GM18907 (cell line): ENCODE measurements at regions not wholly inside any gene's neighbourhood (a gene's known extent, or its start where the extent isn't known, plus 50 kb on each side); places are given as distances from the start of the nearest gene placed in this dataset.
"Not testable (repeated sequence)": the region's sequence is repeated elsewhere in the genome, so short reads cannot be mapped to it uniquely, and the experiment has no call there.

Experiments
- ATAC-seq: cut with Tn5 transposase; IDR thresholded peaks from one replicate; pipeline ENCODE4 v1.9.1; 2021; ENCODE audit warnings: mild to moderate bottlenecking, moderate library complexity; ENCODE audit not compliant: unreplicated experiment

DNA sequence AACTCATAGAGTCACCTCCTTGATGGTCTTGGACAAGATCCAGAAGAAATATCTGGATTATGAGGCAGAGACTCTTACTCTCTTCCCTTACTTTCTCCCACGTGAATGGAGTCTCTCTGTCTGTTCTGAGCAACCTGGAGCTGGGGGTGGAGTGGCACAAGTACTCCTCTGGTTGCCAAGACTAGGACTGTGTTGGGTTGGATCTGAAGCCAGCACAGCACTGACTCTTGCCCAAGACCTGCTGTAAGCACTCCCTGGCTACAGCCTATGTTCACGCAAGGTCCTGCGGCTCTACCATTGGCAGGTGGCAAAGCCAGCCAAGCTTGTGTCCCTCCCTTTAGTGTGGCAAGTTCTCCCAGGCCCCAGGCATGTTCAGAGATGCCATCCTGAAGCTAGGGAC lies 488.2 kb upstream of the NRG3 start:
- ATAC-seq = no peak

DNA sequence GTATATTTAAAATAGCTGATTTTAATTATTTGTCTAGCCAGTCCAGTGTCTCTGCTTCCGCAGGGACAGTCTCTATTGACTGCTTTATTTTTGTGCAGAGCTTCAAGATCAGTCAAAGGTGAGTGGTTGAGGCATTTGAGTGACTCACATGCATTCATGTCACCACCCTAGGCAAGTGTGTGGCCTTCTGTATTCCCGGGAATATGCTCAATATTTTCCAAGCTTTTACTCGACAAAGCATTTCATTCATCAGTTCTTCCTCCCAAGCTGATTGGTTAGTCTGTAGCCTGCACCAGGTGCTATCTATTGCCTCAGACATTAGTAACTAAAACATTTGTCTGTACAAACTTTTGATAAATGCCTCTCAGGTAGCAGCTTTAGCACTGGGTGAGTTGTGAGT lies 471.5 kb upstream of the NRG3 start:
- ATAC-seq = no peak

DNA sequence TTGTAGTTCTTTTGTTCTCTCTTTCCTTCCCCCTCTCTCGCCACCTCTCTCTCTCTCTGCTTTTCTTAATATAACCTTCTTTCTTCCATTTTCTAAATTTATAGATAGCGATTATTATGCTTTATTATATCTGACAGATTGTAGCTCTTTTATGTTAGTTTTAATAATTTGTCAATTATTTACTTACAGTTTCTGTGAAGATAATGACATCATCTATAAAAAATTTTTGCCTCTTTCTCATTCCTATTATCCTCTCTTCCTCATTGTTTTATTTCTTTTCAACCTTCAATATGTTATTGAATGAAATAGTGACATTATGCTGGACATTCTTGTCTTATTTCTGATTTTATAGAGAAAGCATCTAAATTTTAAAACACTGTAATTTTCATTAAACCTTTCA lies 469.6 kb upstream of the NRG3 start:
- ATAC-seq = no peak

DNA sequence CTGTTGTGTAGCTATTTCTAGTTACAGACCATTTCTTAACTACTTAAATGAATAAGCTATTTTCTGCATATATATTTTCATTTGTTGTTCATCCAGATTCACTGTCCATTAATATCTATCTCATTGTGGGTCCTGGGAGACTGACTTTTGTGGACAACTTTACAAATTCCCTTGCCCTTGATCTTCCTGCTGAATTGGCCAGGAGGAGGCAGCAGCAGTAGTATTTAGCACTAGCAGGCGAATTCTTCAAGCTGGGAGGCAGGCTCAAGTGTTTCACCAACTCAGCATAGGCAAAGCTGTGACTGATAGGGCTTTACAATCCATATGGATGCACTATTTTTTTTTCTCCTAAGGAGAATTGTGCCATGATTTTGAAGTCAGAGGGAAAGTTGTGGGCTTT lies 461.0 kb upstream of the NRG3 start:
- no peak for ATAC-seq

DNA sequence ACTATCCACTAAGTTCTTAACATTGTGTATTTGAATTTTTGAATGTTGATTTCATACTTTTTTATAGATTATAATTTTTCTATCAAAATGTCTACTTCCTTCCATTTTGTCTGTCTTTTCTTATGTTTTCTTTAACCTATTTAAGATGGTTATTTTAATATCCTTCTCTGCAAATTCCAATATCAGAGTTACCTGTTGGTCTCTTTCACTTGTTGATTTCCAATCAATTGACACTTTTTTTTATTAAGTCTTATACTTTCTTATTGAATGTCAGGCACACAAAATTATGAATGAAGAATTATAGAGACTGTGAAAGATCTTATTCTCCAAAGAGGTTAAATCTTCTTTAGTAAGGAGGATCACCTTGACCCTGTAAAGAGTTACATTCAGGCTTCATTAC lies 448.3 kb upstream of the NRG3 start:
- ATAC-seq = no peak

DNA sequence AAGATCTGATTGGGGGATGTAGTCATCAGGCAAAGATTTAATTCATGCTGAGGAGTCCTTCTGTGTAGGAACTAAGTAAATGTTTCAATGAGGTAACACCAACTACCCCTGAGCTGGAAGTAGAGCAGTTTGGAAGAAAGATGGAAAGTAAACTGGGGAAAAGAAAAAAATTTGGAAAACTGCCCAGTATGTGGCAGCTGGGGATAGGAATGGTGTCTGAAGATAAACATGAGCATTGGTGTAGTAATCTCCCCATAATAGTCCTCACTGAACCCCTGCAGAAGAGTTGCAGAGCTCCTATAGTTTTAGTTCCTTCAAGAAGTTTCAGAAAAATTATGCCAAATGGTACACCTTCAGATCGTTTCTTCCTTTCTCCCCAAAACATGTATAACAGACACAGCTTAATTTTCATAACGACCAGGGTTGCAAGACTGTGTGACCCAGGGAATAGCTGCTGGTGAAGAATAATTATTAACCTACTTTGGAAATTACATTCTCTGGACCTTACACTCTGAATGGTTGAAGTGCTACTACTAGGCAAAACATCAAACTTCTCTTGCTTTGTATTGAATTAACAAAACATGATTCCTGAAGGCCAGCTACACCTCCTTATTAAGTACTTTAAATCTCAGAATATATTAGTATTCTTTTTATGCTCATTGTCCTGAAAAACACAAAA lies 446.4 kb upstream of the NRG3 start:
- ATAC-seq = no peak

DNA sequence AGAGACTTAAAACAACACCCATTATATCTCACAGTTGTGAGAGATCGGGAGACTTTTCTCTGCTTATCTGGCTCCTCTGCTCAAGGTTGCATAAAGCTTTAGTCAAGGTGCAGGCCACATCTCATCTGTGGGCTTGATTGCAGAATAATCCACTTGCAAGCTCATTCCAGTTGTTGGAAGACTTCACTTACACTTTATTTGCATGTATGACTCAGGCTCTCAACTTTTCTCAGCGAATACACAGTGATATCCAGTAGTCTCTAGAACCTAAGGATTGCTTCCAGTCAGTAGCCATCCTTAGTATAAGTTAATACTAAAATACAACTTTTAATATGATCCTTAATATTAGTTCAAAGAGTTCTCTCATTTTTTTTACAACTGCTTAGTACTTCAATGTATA lies 435.5 kb upstream of the NRG3 start:
- no peak for ATAC-seq

DNA sequence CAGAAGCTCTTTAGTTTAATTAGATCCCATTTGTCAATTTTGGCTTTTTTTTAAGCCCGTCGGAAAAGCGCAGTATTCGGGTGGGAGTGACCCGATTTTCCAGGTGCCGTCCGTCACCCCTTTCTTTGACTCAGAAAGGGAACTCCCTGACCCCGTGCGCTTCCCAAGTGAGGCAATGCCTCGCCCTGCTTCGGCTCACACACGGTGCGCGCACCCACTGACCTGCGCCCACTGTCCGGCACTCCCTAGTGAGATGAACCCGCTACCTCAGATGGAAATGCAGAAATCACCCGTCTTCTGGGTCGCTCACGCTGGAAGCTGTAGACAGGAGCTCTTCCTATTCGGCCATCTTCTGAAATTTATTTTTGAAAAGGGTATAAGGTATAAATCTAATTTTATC lies 433.4 kb upstream of the NRG3 start:
- ATAC-seq = not testable (repeated sequence)

DNA sequence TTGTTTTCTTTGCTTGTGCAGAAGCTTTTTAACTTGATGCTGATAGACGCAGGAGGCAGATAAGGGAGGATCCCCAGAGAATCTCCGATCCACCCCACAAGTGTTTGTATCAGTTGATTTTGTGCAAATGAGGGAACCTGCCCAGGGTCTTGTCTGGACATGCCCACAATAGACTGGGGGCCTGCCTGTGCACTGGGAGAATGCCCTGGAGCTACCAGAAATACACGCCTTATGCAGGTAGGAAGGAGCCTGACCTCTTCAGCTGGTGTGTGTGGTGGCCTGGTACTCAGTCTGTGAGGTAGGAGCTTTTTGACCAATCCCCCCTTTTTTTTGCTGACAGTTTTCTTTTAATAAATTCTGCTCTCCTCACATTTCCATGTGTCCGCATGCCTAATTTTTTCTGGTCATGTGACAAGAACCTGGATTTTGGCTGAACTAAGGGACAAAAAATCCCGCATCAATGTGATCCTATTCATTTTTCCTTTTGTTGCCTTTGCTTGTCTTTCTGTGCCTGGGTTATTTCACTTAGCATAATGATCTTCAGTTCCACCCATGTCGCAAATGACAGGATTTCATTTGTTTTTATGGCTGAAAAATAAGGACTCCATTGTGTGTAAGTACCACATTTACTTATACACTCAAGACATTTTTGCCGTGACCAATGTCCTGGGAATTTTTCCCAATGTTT lies 430.6 kb upstream of the NRG3 start:
- ATAC-seq = no peak

DNA sequence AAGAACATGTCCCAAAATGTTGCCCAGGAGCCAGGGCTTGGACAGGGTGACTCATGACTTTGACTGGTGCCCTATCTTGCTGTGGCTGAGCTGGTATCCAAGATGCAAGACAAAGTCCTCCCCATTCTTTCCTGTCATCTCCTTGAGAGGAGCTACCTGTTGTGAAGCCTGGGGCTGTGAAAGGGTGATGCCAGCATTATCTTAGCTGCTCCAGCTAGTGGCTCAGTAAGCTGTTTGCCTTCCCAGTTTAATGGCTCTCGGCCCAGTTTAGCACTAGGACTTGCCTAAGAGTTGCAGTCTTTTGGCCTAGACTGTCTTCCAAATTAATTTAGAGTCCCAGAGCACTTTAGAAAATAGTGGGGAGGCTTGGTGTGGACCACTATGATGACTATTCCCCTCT lies 424.3 kb upstream of the NRG3 start:
- no peak for ATAC-seq

DNA sequence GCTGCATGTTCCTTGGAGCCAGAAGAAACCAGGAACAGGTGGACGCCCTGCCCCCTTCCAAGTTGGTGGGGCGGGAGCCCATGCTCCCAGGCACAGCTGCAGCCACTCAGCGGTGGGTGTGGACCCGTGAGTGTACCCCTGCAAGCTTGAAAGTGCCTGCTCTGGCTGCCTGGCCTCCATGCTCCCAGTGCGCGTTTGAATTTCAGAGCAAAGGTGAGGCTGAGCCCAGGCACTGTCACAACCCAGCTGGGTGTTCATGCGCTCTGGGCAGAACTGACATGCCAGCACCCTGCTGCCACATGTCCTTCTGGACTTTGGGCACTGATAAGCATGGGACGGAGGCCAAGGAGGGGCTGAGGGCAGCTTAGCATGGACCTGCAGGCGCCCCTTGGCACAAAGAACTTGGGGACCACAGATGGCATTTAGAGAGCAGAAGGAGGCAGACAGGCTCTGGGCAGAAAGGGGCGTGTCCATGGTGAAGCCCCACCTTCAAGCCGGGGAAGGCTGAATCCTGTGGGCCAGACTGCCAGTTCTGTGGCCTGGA lies 402.0 kb upstream of the NRG3 start:
- ATAC-seq = no peak

DNA sequence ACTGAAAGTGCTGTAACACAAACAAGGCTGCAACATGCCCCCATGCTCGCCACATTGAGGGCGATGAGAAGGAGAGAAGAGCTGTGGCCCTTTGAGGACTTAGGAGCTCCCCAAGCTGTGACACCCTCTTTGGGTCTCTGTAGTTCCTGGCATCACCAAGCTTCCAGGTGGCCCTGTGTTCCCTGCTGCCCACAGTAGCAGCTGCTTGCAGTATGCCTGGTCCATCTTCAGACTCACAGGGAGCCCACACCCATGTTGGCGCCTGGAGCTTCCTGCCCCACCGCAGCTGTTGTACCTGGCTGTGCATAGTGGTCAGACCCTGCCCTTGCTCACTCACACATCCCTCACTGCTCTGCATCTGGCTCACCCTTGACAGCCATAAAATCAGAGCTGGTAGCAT lies 401.2 kb upstream of the NRG3 start:
- ATAC-seq = no peak

DNA sequence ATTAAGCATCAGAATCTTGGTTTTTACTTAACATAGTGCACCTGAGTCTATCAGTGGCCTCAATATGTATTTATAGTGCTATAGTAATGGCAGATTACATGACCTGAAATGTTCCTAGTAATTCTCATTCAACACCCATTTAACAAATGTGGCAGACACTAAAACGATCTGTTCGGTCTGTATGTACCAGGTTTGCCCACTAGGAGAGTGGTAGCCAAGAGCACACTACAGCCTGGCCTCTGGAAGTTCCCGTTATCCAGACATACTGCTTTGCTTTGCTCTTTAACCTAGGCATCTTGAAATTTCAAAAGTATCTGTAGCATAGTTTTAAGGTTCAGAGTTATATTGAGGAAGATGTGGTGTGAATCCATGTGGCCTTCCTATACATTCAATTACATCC lies 395.7 kb upstream of the NRG3 start:
- no peak for ATAC-seq

DNA sequence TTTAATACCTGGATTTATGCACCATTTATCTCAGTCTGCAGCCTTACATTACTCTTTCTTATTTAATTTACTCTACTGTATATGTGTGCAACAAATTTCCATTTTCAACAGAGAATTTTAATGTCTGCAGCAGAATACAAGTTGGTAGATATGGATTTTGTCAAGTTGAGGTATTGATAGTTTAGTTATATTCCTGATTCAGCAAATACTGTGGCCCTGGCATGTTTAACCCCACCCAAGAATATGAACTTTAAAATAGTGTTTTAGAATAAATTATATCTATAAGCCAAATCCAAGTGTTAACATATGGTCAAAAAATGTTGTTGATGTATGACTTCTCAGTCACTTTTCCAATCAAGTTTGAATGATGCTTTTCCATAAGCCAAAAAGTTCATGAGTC lies 378.4 kb upstream of the NRG3 start:
- ATAC-seq = no peak

DNA sequence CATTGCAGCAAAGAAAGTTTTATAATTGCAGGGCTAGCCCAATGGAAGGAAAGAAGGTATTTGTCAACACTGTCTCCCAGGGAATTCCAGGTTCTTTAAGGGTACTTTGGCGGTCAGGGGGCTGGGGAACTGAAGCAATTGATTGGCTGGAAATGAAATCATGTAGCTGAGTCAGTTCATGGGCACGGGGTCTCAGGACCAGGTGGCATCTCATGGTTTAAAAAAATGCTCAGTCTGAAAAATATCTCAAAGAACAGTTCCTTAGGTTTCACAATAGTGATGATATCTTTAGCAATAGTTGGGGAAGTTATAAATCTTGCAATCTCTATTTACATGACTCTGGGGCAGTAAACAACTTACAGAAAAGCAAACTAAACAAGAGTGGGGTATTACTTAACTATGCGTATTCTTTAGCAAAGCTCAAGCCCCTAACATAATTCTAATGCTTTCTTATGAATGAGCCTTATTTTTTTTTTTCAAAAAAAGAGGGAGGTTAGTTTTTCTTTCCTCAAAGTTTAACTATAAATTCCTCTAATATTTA lies 376.9 kb upstream of the NRG3 start:
- no peak for ATAC-seq

DNA sequence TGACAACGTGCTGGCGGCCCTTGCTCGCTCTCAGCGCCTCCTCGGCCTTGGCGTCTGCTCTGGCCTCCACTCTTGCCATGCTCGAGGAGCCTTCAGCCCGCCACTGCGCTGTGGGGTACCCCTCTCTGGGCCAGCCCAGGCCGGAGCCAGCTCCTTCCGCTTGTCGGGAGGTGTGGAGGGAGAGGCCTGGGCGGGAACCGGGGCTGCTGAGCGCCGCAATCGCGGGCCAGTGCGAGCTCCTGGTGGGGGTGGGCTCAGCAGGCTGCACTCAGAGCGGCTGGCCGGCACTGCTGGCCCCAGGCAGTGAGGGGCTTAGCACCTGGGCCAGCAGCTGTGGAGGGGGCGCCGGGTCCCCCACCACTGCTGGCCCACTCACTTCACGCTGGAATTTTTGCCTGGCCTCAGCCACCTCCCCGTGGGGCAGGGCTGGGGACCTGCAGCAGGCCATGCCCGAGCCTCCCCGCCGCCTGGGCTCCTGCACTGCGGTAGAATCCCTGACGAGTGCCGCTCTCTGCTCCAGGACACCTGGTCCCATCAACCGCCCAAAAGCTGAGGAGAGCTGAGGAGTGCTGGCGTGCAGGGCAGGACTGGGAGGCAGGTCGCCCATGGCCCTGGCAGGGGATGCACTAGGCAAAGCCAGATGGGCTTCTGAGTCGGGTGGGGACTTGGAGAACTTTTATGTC lies 372.2 kb upstream of the NRG3 start:
- ATAC-seq = no peak

DNA sequence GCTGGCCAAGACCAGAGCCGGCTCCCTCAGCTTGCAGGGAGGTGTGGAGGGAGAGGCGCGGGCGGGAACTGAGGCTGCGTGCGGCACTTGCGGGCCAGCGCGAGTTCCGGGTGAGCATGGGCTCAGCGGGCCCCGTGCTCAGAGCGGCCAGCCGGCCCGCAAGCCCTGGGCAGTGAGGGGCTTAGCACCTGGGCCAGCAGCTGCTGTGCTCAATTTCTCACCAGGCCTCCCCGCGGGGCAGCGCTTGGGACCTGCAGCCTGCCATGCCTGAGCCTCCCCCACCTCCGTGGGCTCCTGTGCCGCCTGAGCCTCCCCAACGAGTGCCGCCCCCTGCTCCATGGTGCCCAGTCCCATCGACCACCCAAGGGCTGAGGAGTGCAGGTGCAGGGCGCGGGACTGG lies 369.2 kb upstream of the NRG3 start:
- ATAC-seq = not testable (repeated sequence)

DNA sequence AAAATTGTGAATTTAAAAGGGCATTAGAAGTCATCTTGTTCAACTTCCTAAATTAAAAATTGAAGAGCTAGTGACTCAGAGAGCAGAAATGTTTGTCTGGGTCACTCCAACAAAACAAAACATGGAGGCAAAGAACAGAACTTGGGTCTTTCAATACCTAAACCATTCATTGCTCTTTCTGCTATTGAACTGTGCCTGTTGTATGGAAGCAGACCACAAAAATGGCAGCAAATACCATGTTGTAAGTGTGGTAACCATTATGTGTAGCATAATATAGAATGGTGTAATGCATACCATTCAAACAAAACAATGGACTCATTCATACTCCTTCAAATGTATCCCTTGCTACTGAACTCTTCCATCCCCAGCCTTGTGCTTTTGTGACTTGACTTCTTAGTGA lies 360.2 kb upstream of the NRG3 start:
- ATAC-seq = no peak

DNA sequence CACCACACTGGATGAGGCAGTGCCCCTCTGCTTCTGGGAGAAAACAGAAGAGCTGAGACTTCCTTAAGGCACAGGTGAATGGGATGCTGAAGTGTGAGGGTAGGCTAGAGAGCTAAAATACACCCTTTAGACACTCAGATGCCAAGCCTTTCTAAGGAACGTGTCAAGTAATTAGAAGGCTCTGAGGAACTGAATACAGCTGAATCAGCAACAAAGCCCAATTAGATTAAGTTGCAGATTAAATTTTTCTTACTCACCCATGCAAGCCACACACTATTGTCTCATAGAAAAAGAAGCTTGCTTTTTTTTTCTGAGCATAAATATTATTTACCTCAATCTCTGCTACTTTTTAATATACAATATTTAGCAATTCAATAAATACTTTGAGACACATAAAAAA lies 354.3 kb upstream of the NRG3 start:
- no peak for ATAC-seq

DNA sequence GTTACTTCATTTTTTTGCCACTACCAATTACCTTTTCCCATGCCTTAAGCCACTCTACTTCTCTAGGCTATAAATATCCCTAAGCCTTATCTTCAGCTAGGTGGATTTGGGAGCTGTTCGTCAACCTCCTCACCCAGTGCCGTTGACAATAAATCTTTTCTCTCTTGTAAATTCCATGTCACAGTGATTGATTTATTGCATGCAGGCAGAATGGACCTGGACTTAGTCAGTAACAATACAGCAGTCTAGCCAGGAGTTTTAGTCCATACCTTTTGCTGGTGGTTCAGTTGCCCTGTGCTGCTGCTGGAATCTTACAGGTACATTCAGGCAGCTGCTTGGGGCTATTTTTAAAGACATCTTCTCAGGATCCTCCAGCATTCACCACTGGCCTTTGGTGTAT lies 350.5 kb upstream of the NRG3 start:
- no peak for ATAC-seq

DNA sequence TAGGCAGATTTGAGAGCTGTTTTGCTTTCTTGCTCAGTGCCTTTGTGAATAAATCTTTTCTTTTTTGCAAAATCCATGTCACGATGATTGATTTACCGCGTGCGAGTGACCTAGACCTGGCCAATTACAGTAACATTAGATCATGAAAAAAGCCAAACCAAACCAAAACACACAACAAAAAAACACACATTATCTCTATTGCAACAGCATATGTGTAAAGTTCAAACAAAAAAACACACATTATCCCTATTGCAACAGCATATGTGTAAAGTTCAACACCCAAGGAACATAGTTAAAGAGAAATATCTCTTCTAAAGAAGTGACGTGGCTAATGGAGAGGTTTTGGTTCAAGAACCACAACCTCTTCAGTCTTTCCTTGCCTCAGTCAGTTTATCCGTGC lies 342.6 kb upstream of the NRG3 start:
- no peak for ATAC-seq

DNA sequence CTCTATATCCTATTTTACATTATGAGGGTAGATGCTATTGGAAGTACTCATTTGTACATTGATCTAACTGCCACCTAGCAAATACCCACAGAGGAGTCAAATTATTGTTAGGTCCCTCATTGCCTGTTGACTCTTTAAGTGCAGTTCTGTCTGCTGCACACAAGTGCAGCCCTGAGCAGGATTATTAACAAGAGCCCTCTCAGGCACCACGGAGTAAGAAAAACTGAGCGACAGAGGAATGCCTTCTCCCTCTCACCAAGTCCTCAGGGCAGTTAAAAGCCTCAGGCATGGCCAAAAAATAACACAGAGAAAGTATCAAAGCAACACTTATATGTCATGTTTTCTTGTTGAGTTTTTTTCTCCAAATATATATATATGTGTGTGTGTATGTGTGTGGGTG lies 340.0 kb upstream of the NRG3 start:
- ATAC-seq = no peak
